HG03571 (cell line): ENCODE measurements at regions not wholly inside any gene's neighbourhood (a gene's known extent, or its start where the extent isn't known, plus 50 kb on each side); places are given as distances from the start of the nearest gene placed in this dataset.

Source experiments
- ATAC-seq: cut with Tn5 transposase; IDR thresholded peaks from one replicate; pipeline ENCODE4 v1.9.1; 2021; ENCODE audit not compliant: unreplicated experiment

- ATAC-seq: no peak
Measured at GRCh38 chr3:145820170-145820569, 340.8 kb downstream of the PLOD2 start.

GRCh38 chr3:145842294-145842902 is 318.6 kb downstream of the PLOD2 start:
- no peak for ATAC-seq

GRCh38 chr3:145843561-145843960 is 317.4 kb downstream of the PLOD2 start:
- no peak for ATAC-seq

GRCh38 chr3:145849115-145849514 is 311.9 kb downstream of the PLOD2 start:
- no peak for ATAC-seq

GRCh38 chr3:145854499-145854898 is 306.5 kb downstream of the PLOD2 start:
- no peak for ATAC-seq

GRCh38 chr3:145857956-145858355 is 303.0 kb downstream of the PLOD2 start:
- ATAC-seq: no peak

GRCh38 chr3:145864336-145864735 is 296.6 kb downstream of the PLOD2 start:
- no peak for ATAC-seq

- no peak for ATAC-seq
Measured at GRCh38 chr3:145865399-145866018, 295.5 kb downstream of the PLOD2 start.

- ATAC-seq: peak; percentile 69
Measured at GRCh38 chr3:145869958-145870357, 291.0 kb downstream of the PLOD2 start.

GRCh38 chr3:145882436-145882835 is 278.5 kb downstream of the PLOD2 start:
- no peak for ATAC-seq

GRCh38 chr3:145889730-145890129 is 271.3 kb downstream of the PLOD2 start:
- ATAC-seq: no peak

GRCh38 chr3:145892869-145893268 is 268.1 kb downstream of the PLOD2 start:
- no peak for ATAC-seq

- ATAC-seq: no peak
Measured at GRCh38 chr3:145893331-145893730, 267.7 kb downstream of the PLOD2 start.

- no peak for ATAC-seq
Measured at GRCh38 chr3:145898487-145898886, 262.5 kb downstream of the PLOD2 start.

GRCh38 chr3:145899241-145899640 is 261.7 kb downstream of the PLOD2 start:
- ATAC-seq: no peak

- peak; percentile 86 for ATAC-seq
Measured at GRCh38 chr3:145900056-145900829, 260.7 kb downstream of the PLOD2 start.

- no peak for ATAC-seq
Measured at GRCh38 chr3:145902166-145902565, 258.8 kb downstream of the PLOD2 start.

GRCh38 chr3:145903472-145904013 is 257.4 kb downstream of the PLOD2 start:
- ATAC-seq: no peak

GRCh38 chr3:145904138-145904537 is 256.8 kb downstream of the PLOD2 start:
- no peak for ATAC-seq

GRCh38 chr3:145906301-145906700 is 254.7 kb downstream of the PLOD2 start:
- ATAC-seq: no peak

- ATAC-seq: no peak
Measured at GRCh38 chr3:145906755-145907154, 254.2 kb downstream of the PLOD2 start.

GRCh38 chr3:145911016-145911415 is 250.0 kb downstream of the PLOD2 start:
- no peak for ATAC-seq
